ENCODE measurements at regions not wholly inside any gene's neighbourhood (a gene's known extent, or its start where the extent isn't known, plus 50 kb on each side); places are given as distances from the start of the nearest gene placed in this dataset.

DNA sequence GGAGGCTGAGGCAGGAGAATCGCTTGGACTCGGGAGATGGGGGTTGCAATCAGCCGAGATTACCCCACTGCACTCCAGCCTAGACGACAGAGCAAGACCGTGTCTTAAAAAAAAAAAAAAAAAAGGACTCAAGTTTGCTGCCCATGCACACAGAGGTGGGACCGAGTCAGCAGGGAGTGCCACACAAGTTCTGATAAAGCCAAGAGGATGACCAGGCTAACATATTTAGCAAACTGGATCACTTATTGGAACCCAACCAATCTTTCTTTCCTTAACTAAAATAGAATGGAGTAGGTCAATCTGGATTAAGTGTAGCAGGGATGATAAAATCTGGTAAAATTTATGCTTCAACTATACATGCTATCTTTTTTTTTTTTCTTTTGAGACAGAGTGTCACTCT is 190.4 kb upstream of the FOXN3 start:
- Histone ChIP-seq H3K27ac (ENCODE audit: low read depth, low read length, poor library complexity, severe bottlenecking) (no peak overlapping the region), H3K4me3 (ENCODE audit: low read depth, low read length, poor library complexity, severe bottlenecking) (no peak overlapping the region), H3K36me3 (ENCODE audit: insufficient read depth, low read length, poor library complexity, severe bottlenecking) (no peaks in the 10 kb centered on the region), H3K27me3 (replicated peaks; ENCODE audit: insufficient read depth, low read depth, low read length, poor library complexity) (no peaks in the 10 kb centered on the region), H3K9me3 (ENCODE audit: low read depth, low read length, poor library complexity, severe bottlenecking) (no peaks in the 10 kb centered on the region), H3K4me1 (ENCODE audit: insufficient read depth, low read length, poor library complexity, severe bottlenecking) (peaks cover 5% of the 10 kb centered on the region)
- ChIA-PET POLR2A (ENCODE audit: low non-redundant PET) (no interaction called here), CTCF (interaction anchor here (0.7 kb wide), 1 partner anchor 307 kb away, joined by 4 read pairs; no protein-coding TSS in a partner anchor)
- BruUV-seq (replicated peaks): no TSS peak
- DNase-seq (ENCODE audit: low spot score): no peak
- TF ChIP-seq, protein P1, sequence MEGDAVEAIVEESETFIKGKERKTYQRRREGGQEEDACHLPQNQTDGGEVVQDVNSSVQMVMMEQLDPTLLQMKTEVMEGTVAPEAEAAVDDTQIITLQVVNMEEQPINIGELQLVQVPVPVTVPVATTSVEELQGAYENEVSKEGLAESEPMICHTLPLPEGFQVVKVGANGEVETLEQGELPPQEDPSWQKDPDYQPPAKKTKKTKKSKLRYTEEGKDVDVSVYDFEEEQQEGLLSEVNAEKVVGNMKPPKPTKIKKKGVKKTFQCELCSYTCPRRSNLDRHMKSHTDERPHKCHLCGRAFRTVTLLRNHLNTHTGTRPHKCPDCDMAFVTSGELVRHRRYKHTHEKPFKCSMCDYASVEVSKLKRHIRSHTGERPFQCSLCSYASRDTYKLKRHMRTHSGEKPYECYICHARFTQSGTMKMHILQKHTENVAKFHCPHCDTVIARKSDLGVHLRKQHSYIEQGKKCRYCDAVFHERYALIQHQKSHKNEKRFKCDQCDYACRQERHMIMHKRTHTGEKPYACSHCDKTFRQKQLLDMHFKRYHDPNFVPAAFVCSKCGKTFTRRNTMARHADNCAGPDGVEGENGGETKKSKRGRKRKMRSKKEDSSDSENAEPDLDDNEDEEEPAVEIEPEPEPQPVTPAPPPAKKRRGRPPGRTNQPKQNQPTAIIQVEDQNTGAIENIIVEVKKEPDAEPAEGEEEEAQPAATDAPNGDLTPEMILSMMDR (conservative IDR thresholded peaks at IDR 0.05; ENCODE audit: low read depth, low read length): no peak
- no peak for TF ChIP-seq EZH2 (IDR thresholded peaks at IDR 0.05; ENCODE audit: borderline replicate concordance, low read depth, low read length, poor library complexity, severe bottlenecking)
- intact Hi-C loops (cut with micrococcal nuclease; ENCODE audit: unreplicated experiment): no loop called here

DNA sequence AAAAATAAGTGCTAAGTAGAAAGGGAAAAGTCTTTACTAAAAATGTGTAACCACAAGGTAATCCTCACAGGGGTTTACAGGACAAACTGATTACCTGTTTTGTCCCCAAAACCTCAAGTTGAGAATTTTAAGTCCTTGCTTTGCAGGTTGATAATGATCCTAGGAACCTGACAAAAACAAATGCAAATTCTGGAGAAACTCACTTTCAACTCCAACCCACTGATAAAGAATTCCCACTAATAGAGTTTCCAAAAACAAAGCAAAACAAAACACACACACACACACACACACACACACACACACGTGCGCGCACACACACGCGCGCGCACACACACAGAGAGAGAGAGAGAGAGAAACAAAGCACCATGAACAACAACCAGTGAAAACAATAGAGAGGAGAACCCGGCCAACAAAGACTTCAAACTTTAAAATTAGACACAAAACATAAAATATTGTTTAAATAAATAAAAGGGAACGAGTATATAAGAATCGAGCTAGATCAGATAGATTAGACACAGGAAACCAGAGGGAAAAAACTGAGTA is 187.0 kb upstream of the FOXN3 start:
- Histone ChIP-seq H3K27ac (ENCODE audit: low read depth, low read length, poor library complexity, severe bottlenecking) (no peak overlapping the region), H3K9me3 (ENCODE audit: low read depth, low read length, poor library complexity, severe bottlenecking) (peaks cover 11% of the 10 kb centered on the region), H3K4me1 (ENCODE audit: insufficient read depth, low read length, poor library complexity, severe bottlenecking) (no peaks in the 10 kb centered on the region), H3K4me3 (ENCODE audit: low read depth, low read length, poor library complexity, severe bottlenecking) (no peak overlapping the region), H3K27me3 (replicated peaks; ENCODE audit: insufficient read depth, low read depth, low read length, poor library complexity) (no peaks in the 10 kb centered on the region), H3K36me3 (ENCODE audit: insufficient read depth, low read length, poor library complexity, severe bottlenecking) (no peaks in the 10 kb centered on the region)
- ChIA-PET POLR2A (ENCODE audit: low non-redundant PET) (no interaction called here), CTCF (no interaction called here)
- TF ChIP-seq, protein P1 (conservative IDR thresholded peaks at IDR 0.05; ENCODE audit: low read depth, low read length): no peak
- no peak for TF ChIP-seq EZH2 (IDR thresholded peaks at IDR 0.05; ENCODE audit: borderline replicate concordance, low read depth, low read length, poor library complexity, severe bottlenecking)
- DNase-seq (ENCODE audit: low spot score): no peak
- no TSS peak for BruUV-seq (replicated peaks)
- intact Hi-C loops (cut with micrococcal nuclease; ENCODE audit: unreplicated experiment): no loop called here

DNA sequence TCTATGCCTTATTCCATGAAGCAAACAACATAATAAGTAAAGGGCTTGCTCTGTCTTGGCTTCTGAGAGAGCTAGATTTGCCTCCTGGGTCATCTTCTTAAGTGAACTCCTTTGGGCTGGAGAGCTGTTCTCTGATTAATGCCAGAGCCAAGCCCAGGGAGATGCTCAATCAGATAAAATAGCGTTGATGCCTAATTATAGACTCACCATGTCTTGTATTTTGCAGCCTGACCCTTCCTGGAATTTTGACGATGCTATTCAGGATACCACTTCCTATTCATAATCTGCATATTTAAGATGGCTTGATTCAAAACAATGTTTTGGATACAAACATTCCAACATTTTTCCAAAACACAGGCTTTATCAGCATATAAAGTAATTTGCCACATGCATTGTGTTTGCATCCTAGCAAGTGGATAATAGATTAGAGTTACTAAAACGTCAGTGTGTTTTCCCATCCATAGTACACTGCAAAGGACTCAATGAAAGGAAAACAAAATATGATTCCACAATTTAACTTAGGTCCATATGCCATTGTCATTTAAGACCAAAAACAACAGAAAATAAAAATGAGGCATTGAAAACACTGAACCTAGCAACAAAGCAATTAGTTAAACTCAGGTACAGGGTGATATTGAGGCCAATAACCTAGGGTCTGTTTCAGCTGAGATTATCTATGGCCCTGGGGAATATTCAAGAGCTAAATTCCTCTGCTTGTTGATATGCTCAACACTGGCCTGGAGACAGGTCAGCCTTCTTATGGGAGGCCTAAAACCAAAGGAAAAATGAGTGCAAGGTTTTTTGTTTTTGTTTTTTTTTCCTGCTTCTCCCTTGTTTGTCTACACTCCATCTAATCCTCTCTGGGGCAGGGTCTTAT is 184.2 kb upstream of the FOXN3 start:
- DNase-seq (ENCODE audit: low spot score): no peak
- H3K4me3 ChIP-seq (ENCODE audit: low read depth, low read length, poor library complexity, severe bottlenecking): no peak overlapping the region
- intact Hi-C loops (cut with micrococcal nuclease; ENCODE audit: unreplicated experiment): no loop called here
- ChIA-PET POLR2A (ENCODE audit: low non-redundant PET) (no interaction called here), CTCF (no interaction called here)
- H3K36me3 ChIP-seq (ENCODE audit: insufficient read depth, low read length, poor library complexity, severe bottlenecking): no peaks in the 10 kb centered on the region
- H3K4me1 ChIP-seq (ENCODE audit: insufficient read depth, low read length, poor library complexity, severe bottlenecking): no peaks in the 10 kb centered on the region
- no peak for TF ChIP-seq EZH2 (IDR thresholded peaks at IDR 0.05; ENCODE audit: borderline replicate concordance, low read depth, low read length, poor library complexity, severe bottlenecking)
- TF ChIP-seq, protein P1 (conservative IDR thresholded peaks at IDR 0.05; ENCODE audit: low read depth, low read length): no peak
- no peaks in the 10 kb centered on the region for H3K27me3 ChIP-seq (replicated peaks; ENCODE audit: insufficient read depth, low read depth, low read length, poor library complexity)
- no peak overlapping the region for H3K27ac ChIP-seq (ENCODE audit: low read depth, low read length, poor library complexity, severe bottlenecking)
- BruUV-seq (replicated peaks): no TSS peak
- H3K9me3 ChIP-seq (ENCODE audit: low read depth, low read length, poor library complexity, severe bottlenecking): peaks cover 33% of the 10 kb centered on the region
